Ovary (tissue), 3 donors: ENCODE measurements at regions not wholly inside any gene's neighbourhood (a gene's known extent, or its start where the extent isn't known, plus 50 kb on each side); places are given as distances from the start of the nearest gene placed in this dataset.

ENCODE experiments used
- POLR2A ChIP-seq: fragments of 450-650 bp; IDR thresholded peaks from one replicate; pipeline ENCODE4 v1.6.1; 2017; ENCODE audit warnings: antibody characterized with exemption, mild to moderate bottlenecking, moderate library complexity
- TF ChIP-seq, protein P1 (sequence below), 3 donors: fragments of 450-650 bp in 2 of 3; fragments of 200-600 bp in 1 of 3; IDR thresholded peaks; one replicate each; pipeline versions ENCODE4 v1.5.1 to v1.8.0; 2016 to 2022; ENCODE audit warnings: antibody characterized with exemption in 3 of 3, mild to moderate bottlenecking in 1 of 3
- donor health status: DM: no; HTN: no; CAD: no.

DNA sequence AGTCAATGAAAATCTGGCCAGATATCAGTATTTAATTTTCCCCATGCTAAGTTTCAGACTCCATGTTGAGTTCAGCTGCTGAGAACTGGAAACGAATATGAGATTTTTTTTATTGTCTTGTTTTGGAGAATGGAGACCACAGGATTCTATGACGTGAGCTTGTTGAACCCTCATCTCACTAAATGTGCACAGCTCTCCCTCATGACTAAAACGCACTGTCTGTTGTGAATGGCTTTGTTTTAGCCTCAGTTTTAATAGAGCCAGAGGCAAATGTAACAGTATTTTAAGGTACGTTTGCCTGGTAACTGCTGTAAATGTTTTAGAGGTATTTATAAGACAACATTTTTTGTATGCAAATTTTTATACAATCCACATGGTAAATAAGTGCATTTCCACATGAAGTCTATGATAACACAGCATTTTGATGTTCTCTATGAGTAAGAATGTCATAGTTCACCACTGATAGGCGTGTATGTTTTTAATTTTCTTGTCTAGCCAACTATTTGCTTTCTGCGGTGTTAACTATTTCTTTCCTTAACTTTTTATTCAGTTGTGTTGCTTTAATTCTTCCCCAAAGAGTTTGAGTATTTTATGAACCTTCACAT is 1159.3 kb upstream of the TENM3 start:
- TF ChIP-seq POLR2A, result no peak
- TF ChIP-seq, protein P1, sequence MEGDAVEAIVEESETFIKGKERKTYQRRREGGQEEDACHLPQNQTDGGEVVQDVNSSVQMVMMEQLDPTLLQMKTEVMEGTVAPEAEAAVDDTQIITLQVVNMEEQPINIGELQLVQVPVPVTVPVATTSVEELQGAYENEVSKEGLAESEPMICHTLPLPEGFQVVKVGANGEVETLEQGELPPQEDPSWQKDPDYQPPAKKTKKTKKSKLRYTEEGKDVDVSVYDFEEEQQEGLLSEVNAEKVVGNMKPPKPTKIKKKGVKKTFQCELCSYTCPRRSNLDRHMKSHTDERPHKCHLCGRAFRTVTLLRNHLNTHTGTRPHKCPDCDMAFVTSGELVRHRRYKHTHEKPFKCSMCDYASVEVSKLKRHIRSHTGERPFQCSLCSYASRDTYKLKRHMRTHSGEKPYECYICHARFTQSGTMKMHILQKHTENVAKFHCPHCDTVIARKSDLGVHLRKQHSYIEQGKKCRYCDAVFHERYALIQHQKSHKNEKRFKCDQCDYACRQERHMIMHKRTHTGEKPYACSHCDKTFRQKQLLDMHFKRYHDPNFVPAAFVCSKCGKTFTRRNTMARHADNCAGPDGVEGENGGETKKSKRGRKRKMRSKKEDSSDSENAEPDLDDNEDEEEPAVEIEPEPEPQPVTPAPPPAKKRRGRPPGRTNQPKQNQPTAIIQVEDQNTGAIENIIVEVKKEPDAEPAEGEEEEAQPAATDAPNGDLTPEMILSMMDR (IDR thresholded peaks at IDR 0.05), result no peak
